Transverse colon (tissue), 3 donors: ENCODE measurements at regions not wholly inside any gene's neighbourhood (a gene's known extent, or its start where the extent isn't known, plus 50 kb on each side); places are given as distances from the start of the nearest gene placed in this dataset.

ENCODE experiments used
- CTCF ChIP-seq, 5 experiments: fragments of 200-600 bp in 3 of 5; fragments of 450-650 bp in 2 of 5; sonication (generic) in 3 of 5; IDR thresholded peaks; 1 replicate in 2 of 5; 2 replicates in 3 of 5; pipeline ENCODE4 v1.5.1; 2016 to 2017; ENCODE audit warnings: antibody characterized with exemption in 5 of 5, inconsistent platforms in 3 of 5, mild to moderate bottlenecking in 2 of 5, moderate library complexity in 1 of 5
- POLR2A ChIP-seq: fragments of 450-650 bp; IDR thresholded peaks from one replicate; pipeline ENCODE4 v1.6.1; 2016; ENCODE audit warnings: antibody characterized with exemption, mild to moderate bottlenecking, moderate library complexity

GRCh38 chr16:80079072-80079471, 461.7 kb upstream of the DYNLRB2 start:
- no peak for TF ChIP-seq CTCF (IDR thresholded peaks at IDR 0.05)
- TF ChIP-seq POLR2A, result no peak
